Endothelial cell of hepatic sinusoid (primary cell): ENCODE measurements at regions not wholly inside any gene's neighbourhood (a gene's known extent, or its start where the extent isn't known, plus 50 kb on each side); places are given as distances from the start of the nearest gene placed in this dataset.

ENCODE experiments used
- in situ Hi-C: cut with HindIII; loops from 2 replicates; pipeline ENCODE4 v1.10.0; 2017; ENCODE audit warnings: low sequenced_read_pairs

DNA sequence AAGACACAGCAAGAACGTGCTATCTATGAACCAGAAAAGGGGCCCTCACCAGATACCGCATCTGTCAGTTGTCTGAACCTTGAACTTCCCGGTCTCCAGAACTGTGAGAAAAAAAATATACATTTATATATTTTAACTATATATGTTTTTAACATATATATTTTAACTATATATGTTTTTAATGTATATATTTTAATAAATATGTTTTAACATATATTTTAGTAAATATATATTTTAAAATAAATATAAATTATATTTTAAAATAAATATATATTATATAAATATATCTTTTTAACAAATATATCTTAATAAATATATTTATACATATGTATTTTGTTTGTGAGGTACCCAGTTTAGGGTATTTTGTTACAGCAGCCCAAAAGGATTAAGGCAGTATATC is 958.2 kb upstream of the AUTS2 start:
- in situ Hi-C loops: no loop called here

DNA sequence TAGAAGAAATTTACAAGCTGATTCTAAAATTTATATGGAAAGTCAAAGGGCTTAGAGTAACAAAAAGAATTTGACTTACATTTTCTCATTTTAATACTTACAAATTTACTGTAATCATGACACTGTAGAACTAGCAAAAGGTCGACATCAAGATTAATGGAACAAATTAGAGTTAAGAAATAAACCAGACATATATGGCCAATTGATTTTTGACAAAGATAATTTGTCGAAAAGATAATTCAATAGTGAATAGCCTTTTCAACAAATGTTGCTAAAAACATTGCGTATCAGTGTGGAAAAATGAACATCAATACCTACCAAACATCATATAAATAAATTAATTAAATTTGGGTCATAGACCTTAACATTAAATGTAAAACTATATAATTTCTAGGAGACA is 955.5 kb upstream of the AUTS2 start:
- in situ Hi-C loops: no loop called here

DNA sequence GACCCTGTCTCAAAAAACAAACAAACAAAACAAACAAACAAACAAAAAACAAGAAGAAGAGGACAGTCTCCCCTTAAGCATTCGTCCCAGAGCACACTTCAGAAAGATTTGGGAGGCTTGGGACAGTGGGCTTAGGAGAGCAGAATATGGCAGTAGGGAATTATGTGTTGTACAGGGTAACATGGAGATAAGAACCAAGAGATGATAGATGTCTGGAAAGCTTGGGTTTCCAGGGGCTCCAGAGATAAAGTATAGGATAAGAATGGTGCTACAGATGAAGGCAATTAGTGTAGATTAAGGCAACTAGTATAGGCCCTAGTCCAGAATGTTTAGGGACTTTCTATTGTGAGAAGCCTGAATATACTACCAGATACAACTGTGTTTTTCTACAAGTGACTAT is 934.9 kb upstream of the AUTS2 start:
- in situ Hi-C loops: no loop called here

DNA sequence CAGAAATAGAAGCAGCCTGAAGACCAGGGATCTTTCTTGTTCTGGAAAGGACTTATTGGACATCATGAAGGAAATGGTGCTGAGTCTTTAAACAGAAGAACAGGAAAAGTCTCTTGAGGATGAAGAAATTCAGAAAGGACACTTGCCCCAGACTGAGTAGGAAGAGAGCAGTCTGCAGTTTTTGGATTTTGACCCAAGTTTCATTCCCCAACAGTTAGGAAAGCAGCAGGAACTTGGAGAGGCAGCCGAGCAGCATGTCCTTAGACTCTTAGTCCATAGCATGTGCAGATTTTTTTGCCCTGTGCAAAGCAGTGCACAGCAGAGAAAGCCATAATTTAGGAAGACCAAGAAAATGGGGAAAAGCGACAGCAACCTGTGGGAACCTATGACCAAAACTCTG is 927.2 kb upstream of the AUTS2 start:
- in situ Hi-C loops: no loop called here

DNA sequence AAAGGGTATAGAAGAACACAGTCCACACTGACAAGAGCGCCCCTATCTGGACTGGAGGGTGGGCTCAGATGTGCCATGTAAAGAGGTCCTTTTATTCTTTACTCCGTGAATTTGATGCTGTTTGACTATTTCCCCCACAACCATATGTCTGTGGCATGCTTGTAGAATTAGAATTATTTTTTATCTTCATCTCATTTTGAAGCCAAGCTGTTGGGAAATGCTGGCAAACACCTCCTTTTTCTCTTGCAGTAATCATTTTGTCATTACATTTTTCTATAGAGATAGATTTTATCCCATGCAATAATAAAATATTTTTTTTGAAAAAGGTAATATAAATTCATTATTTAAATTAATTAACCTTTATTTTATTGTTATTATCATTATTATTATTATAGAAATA is 926.6 kb upstream of the AUTS2 start:
- in situ Hi-C loops: no loop called here

DNA sequence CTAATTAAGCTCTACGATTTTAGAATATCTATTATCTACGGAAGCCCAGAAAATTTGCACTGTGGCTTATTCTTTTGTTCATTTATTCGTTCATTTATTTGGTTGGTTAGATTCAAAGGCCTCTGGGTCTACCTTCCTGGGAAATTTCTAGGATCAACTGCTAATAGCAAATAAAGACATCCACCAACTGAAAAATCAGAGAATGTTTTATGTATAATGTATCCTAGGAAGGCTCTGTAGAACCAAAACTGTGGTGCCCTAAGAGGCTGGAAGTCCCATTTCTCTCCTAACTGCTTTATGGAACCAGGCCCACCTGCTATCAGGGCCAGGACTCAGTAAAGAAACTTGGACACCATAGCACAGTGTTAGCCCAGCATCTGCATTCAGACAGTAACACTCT is 923.4 kb upstream of the AUTS2 start:
- in situ Hi-C loops: no loop called here

DNA sequence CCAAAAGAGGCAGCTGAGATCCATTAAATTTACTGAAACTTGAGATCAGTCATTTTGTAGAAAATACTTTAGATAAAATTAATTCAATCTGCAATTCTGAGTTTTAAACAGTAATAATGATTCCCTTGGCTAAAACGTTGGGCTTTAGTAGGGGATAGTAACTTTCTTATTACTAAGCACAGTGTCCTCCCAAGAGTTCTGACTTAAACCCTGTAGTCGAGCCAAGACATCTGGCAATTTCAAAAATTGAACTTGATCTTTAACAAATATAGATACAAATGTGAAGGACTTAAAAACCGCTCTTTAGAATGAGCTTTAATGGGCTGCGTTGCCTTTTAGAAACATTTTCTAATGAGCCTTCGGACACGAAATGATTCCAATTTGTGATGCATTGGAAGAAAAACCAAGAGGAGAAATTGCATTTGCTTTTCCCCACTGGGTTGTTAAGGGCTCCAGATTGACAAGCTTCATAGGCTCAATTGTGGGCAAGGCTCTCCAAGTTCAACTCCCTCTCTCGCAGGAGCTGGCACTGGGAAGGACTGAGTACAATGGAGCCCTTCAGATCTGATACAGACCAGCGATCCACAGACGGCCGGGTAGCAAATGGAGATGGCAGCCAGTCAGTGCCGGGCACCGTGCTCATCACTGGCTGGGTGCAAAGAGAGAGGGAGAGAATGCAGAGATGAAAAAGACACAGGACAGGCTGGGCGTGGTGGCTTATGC is 921.3 kb upstream of the AUTS2 start:
- in situ Hi-C loops: no loop called here

DNA sequence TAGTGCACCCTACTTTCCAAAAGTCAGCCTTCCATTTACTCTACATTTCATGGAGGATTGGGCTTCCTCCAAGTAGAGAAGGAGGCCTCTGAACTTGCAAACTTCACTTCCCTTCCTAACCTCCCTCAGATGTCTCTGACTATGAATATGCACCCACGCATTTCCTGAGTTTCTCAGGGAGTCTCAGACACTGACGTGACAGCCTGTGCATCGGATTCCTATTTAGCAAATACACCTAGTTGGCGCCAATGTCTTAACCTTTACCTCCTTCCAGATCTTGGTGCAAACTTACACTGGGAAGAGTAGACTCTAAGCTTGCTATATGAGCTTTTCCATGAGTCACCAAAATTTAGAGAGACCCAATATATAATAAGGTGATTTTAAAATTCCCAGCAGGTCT is 920.1 kb upstream of the AUTS2 start:
- in situ Hi-C loops: no loop called here

DNA sequence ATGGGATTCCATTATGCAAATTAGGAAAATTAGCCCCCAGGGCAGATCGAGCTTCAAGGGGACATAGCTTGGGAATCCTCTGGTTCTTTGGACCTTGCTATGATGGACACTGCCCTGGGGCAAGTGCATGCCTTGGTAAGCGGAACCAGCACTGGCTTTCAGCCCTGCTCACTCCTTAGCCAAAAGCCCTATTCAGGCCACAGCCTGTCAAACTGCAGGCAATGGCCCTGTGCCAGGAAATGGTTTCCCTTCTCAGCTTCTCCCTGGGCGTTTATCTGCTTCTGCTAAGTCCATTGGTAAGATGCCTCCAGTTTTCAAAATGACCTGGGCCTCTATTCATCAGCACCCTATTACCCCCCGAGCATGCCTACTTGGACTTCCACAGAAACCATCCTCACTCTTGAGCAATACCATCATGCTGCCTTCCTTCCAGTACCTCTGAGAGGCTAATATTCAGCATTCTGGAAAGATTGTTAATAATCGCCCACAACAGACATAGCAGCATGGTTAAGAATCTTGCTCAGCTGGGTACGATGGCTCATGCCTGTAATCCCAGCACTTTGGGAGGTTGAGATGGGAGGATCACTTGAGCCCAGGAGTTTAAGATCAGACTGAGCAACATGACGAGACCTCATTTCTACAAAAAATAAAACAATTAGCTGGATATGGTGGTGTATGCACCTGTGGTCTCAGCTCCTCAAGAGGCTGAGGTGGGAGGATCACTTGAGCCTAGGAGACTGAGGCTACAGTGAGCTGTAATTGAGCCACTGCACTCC is 918.6 kb upstream of the AUTS2 start:
- in situ Hi-C loops: no loop called here

DNA sequence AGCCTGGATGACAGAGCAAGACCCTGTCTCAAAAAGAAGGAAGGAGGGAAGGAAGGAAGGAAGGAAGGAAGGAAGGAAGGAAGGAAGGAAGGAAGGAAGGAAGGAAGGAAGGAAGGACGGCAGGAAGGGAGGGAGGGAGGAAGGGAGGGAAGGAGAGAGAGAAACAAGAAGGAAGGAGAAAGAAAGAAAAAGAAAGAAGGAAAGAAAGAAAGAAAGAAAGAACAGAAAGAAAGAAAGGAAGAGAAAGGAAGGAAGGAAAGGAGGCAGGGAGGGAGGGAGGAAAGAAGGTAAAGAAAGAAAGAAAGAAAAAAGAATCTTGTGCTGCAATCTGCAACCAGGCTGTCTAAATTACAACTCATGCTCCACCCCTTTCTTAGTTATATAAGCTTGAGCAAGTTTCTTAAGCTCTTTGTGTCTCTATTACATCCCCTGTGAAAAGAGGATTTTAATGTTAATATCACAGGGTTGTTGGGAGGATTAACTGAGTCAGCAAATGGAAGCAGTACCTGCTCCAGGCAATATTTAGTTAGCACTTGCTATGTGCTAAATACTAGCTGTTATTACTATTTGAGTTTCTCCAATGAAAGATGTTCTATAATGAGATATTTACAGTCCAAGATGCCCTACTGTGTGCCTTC is 917.9 kb upstream of the AUTS2 start:
- in situ Hi-C loops: no loop called here

DNA sequence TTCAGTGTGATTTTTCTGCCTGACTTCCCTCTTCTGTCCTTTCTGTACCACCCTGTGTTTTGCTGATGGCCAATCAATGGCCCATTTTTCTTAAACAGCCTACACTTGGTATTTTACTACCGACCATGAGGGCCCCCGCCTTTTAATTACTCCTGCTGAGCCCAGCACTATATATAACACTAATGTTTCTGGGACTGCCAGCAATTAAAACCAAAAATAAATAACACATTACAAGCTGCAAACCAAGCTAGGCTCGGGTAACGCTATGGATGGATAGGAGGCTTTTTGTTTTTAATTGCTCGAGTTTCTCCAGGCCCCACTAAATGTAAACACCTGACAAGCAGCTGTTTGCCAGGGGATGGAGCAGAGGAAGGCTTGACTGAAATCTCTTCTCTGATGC is 915.4 kb upstream of the AUTS2 start:
- in situ Hi-C loops: no loop called here

DNA sequence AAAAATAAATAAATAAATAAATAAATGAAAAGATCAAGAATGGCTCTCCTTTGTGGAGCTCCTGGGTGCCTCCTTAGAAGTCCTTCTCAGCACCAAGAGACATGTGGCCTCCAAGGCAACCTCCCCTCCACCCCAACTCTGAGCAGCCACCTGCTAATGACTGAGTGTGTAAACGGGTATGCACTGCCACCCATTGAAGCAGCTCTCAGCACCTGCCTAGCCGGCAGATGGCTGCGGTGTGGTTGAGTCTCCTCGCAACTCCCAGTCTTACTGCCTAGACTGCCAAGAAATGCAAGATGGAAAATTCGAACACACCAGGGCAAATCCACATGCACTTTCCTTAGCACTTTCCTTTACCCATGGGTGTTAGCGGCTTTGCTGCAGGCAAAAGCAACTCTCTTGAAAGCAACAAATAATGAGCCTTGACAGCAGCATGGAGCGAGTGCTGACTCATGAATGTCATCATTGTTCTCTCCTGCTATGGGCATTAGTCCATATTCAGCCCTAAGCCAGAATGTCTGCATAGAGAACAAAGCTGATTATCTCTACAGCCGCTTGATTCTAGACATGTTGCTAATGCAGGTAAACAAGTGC is 913.9 kb upstream of the AUTS2 start:
- in situ Hi-C loops: no loop called here

DNA sequence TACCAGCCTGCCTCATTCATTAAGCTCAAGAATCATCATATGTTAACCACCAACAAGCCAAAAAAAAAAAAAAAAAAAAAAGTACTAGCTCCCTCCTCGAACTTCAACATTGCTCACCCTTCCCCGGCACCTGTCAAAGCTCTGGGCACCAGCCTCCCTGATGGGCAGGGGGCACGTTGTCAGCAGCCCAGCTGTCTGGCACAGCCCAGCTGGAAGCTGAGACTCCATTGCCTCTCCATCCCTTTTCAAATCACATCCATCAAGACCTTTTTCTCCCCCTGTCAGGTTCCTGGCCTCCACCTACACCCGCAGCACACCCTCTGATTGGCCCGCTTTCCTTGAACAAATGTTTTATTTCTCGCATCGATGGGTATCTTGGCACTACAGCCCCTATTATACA is 913.3 kb upstream of the AUTS2 start:
- in situ Hi-C loops: no loop called here

DNA sequence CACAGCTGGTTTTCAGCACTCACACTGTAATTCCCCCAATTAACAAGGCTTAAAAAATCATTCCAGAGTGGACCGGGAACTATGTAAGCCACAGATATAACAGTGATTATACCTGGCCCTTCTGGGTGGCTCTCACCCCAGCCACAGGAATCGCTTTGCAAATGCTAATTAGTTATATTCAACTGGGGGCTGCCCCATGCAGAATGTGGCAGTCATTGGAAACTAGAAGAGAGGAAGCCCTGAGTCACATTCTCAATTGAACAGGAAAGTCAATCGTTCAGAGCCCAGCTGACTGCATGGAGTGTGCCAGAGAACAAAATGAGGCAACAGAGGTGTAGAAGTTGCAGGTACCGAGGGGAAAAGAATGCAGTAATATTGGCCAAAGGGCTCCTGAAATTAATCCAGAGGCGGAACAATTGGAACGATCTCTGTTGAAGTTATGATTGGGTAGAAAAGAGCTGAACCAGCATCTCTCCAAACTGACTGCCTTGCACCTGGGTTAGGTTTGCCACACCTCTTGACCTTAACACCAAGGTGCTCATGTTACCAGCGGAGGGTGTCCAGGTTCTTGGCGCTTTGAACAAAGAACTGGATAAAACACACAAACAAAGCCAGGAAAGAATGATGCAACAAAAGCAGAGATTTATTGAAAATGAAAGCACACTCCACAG is 909.7 kb upstream of the AUTS2 start:
- in situ Hi-C loops: no loop called here

DNA sequence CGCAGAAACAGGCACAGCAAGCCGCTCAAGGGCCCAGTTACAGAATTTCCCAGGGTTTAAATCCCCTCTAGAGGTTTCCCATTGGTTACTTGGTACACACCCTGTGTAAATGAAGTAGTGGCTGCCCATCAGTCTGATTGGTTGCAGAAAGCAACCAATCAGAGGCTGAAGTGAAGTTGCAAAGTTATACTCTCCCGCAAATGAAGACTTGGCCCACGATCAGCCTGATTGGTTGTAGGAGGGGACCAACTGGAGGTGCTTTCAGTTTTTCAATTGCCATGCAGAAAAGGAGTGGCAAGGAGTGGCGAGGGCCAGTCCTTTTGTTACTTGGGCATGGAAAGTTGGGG is 909.2 kb upstream of the AUTS2 start:
- in situ Hi-C loops: no loop called here

DNA sequence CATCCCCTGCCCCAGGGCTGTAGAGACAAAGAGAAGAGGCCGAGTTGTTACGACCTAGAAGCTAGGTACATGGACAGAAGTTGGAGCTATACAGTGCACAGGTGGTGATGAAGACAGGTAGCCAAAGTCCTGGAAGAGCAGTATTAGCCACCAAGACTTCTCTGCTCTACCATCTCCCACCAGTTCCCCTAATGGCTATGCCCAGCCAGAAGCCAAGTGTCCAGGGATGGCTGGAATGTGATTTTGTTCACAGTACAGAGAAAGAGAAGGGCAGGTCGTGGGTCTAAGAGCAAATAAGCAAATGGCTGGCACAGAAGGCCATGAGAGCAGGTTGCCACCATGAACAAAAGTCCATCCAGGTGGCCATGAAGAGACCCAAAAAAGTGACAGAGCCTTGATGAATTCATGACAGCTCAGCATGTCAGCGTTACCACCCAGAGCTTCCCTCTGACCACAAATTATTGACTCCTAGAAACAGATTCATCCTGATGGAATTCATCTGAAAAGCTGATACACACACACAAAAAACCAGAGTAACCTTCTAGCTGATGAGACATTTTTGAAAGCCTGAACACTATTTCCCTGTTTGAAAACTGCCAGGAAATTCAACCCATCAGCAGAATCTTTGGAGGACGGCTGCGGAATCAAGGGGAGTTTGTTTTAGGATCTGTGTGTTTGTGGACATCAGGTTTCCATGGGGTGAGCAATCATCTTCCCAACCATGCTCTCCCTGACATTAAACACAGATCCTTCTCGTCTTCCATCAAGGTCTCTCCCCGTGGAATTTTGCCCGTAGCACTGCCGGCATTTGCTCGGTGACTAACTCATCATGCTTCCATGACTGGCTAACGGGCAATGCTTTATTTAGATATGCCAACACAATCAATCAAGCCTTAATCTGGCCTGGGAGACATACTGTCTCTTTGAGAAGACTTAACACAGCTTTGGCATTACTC is 906.7 kb upstream of the AUTS2 start:
- in situ Hi-C loops: no loop called here

DNA sequence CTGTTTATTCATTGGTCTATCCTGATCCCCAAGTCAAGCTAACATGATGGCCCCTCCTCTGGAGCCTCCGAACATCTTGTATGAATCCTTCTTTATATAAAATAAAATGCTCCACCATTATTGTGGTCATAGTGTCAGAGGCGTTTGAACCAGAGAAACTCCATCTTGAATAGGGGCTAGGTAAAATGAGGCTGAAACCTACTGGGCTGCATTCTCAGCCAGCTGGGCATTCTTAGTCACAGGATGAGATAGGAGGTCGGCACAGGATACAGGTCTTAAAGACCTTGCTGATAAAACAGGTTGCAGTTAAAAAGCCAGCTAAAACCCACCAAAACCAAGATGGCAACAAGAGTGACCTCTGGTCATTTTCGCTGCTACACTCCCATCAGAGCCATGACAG is 905.8 kb upstream of the AUTS2 start:
- in situ Hi-C loops: no loop called here

DNA sequence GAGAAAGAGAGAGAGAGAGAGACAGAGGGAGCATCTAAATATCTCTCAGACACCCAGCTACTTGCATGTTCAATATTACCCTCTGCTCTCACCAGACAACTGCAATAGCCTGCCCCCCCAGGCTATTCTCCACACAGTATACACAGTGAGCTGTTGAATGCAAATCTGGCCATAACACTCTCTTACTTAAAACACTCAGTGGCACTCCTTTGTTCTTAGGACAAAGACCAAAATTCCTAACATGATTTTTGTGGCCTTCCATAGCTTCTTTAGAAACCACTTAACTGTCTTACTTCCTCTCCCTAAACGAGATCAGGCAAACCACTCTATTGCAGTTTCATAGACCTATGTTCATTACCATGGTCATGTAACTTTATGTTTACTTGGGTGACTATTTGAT is 903.6 kb upstream of the AUTS2 start:
- in situ Hi-C loops: no loop called here

DNA sequence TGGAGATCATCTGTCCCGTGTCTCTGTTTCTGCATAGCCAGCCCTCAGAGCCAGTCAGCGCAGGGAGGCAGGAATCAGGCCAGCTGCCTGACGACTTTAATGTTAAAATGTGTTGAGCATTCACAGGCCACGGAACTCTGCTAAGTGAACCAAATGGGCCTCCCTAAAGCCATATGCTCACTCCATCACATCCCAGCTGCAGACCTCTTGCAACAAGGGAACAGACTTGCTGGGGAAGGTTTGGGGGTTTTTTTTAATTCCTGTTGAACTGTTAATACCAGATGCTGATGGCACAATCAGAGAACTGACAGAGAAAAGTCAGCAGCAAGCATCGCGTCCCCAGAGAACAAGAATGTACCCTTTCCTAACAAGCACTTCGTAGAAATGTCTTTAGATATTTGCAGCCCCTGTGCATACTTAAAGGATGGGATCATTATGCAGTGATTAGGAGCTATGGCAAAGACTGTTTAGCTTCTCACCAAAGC is 900.4 kb upstream of the AUTS2 start:
- in situ Hi-C loops: no loop called here

DNA sequence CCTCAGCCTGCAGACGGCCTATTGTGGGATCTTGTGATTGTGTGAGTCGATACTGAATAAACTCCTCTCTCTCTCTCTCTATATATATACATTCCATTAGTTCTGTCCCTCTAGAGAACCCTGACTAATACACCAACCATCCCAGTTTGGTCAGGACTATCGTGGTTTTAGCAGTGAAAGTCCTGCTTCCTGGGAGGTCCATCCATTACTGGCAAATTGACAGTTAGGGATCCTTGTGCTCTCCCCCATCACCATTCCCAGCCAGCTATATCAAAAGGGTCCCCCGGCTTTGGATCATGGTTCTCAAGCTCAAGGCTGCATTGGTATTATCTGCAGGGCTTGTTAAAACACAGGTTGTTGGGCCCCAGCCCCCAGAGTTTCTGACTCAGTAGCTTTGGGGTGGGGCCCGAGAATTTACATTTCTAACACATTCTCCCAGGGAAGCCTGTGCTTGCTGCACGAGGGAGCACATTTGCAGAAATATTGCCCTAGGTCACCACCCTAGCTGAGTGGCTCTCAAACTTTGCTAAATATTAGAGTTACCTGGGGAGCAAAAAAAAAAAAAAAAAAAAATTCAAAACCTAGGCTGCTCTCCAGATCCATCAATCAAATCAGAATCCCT is 899.1 kb upstream of the AUTS2 start:
- in situ Hi-C loops: no loop called here
